ENCODE measurements at regions not wholly inside any gene's neighbourhood (a gene's known extent, or its start where the extent isn't known, plus 50 kb on each side); places are given as distances from the start of the nearest gene placed in this dataset.

GRCh38 chr10:46231087-46231486 lies 55.7 kb upstream of the ANTXRL start:
- H3K4me1 ChIP-seq, result no peaks in the 10 kb centered on the region
- no peaks in the 10 kb centered on the region for H3K27me3 ChIP-seq
- FAIRE-seq (no peak), DNase-seq (no peak), ATAC-seq (no peak)
- no peak overlapping the region for H3K27ac ChIP-seq
- no peak overlapping the region for H3K4me3 ChIP-seq
- no peaks in the 10 kb centered on the region for H3K36me3 ChIP-seq
- WGBS, 2 donors, result 90 to 96% methylated on average over 1 of the region's 1 CpG
- intact Hi-C loops (cut with DNase I), result no loop called here
- no peak for TF ChIP-seq CTCF (IDR thresholded peaks at IDR 0.05)
- H3K9me3 ChIP-seq, result no peaks in the 10 kb centered on the region

GRCh38 chr10:46232084-46232483 lies 54.7 kb upstream of the ANTXRL start:
- Histone ChIP-seq H3K27ac (no peak overlapping the region), H3K9me3 (no peaks in the 10 kb centered on the region), H3K4me3 (no peak overlapping the region), H3K36me3 (no peaks in the 10 kb centered on the region), H3K27me3 (no peaks in the 10 kb centered on the region), H3K4me1 (no peaks in the 10 kb centered on the region)
- DNase-seq (no peak), ATAC-seq (no peak), FAIRE-seq (no peak)
- intact Hi-C loops (cut with DNase I), result no loop called here
- 91 to 94% methylated on average over 2 of the region's 2 CpGs for WGBS, 2 donors
- TF ChIP-seq CTCF (IDR thresholded peaks at IDR 0.05), result no peak

- H3K9me3 ChIP-seq, result no peaks in the 10 kb centered on the region
- no peaks in the 10 kb centered on the region for H3K27me3 ChIP-seq
- no peak for FAIRE-seq
- H3K27ac ChIP-seq, result no peak overlapping the region
- no peak overlapping the region for H3K4me3 ChIP-seq
- no peak for TF ChIP-seq CTCF (IDR thresholded peaks at IDR 0.05)
- no peak for DNase-seq
- ATAC-seq, result no peak
- intact Hi-C loops (cut with DNase I), result no loop called here
- WGBS, 2 donors, result 79% methylated on average over 9 of the region's 9 CpGs
- H3K4me1 ChIP-seq, result no peaks in the 10 kb centered on the region
- no peaks in the 10 kb centered on the region for H3K36me3 ChIP-seq
Measured at GRCh38 chr10:46232666-46233065, 54.1 kb upstream of the ANTXRL start.

- Histone ChIP-seq H3K36me3 (no peaks in the 10 kb centered on the region), H3K27ac (no peak overlapping the region), H3K4me3 (no peak overlapping the region), H3K27me3 (no peaks in the 10 kb centered on the region), H3K9me3 (no peaks in the 10 kb centered on the region), H3K4me1 (no peaks in the 10 kb centered on the region)
- TF ChIP-seq CTCF (IDR thresholded peaks at IDR 0.05), result no peak
- ATAC-seq, result no peak
- DNase-seq, result no peak
- WGBS, 2 donors, result 61 to 77% methylated on average over 3 of the region's 3 CpGs
- intact Hi-C loops (cut with DNase I), result no loop called here
- no peak for FAIRE-seq
Measured at GRCh38 chr10:46233181-46233580, 53.6 kb upstream of the ANTXRL start.

GRCh38 chr10:46234026-46234425 lies 52.8 kb upstream of the ANTXRL start:
- Histone ChIP-seq H3K4me1 (no peaks in the 10 kb centered on the region), H3K27ac (no peak overlapping the region), H3K4me3 (no peak overlapping the region), H3K36me3 (no peaks in the 10 kb centered on the region), H3K9me3 (no peaks in the 10 kb centered on the region), H3K27me3 (no peaks in the 10 kb centered on the region)
- FAIRE-seq, result no peak
- WGBS, 2 donors, result 60 to 63% methylated on average over 3 of the region's 3 CpGs
- intact Hi-C loops (cut with DNase I), result no loop called here
- DNase-seq, result no peak
- TF ChIP-seq CTCF (IDR thresholded peaks at IDR 0.05), result no peak
- no peak for ATAC-seq

All from pancreas (tissue), 10 donors.